GM21717 (cell line): ENCODE measurements at regions not wholly inside any gene's neighbourhood (a gene's known extent, or its start where the extent isn't known, plus 50 kb on each side); places are given as distances from the start of the nearest gene placed in this dataset.

Source experiments
- ATAC-seq: cut with Tn5 transposase; IDR thresholded peaks from one replicate; pipeline ENCODE4 v1.9.1; 2021; ENCODE audit warnings: mild to moderate bottlenecking, moderate library complexity; ENCODE audit not compliant: unreplicated experiment

DNA sequence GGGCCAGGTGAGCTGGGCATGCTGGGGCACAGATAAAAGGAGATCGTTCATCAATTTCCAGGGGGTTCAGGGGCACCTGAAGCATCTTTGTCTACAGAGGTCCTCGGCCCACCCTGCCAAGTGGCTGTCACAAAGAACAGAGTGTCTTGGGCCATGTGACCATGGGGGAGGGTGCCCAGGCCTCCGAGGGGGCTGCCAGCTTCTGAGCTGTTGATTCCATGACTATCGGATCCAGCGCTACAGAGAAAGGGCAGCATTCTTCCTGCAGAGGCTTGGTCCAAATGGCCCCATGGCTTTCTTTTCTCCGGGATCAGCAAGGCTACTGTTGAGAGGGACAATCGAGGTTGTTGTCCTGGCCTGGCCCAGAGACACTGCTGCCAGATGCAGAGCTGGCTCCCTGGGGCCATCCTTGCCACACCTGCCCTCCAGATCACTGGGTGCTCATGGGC, 289.2 kb downstream of the ZSWIM6 start:
- ATAC-seq = no peak

GRCh38 chr5:61622156-61622555, 290.1 kb downstream of the ZSWIM6 start:
- ATAC-seq = no peak

- no peak for ATAC-seq
Measured at GRCh38 chr5:61623401-61624069, 291.5 kb downstream of the ZSWIM6 start.

- no peak for ATAC-seq
Measured at GRCh38 chr5:61624553-61625136, 292.6 kb downstream of the ZSWIM6 start.

DNA sequence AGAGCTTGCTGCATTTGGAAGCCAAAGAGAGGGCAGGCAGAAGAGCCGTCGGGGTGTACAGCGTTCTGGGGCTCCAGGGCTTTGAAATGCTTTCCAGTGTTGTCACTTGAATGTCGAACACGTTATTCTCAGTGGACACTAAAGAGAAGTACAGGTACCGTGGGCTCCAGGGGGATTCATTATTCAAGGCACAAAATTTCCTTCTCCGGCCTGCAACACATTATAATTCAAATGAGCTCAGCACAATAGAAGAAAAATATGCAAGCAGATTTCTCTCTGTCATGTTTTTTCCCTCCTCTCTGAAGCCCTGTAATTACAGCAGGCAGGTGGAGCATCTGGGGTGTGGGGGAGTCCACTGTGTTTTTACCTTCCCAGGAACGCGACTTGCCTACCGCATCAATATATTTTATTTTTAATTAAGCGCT, 293.1 kb downstream of the ZSWIM6 start:
- no peak for ATAC-seq

DNA sequence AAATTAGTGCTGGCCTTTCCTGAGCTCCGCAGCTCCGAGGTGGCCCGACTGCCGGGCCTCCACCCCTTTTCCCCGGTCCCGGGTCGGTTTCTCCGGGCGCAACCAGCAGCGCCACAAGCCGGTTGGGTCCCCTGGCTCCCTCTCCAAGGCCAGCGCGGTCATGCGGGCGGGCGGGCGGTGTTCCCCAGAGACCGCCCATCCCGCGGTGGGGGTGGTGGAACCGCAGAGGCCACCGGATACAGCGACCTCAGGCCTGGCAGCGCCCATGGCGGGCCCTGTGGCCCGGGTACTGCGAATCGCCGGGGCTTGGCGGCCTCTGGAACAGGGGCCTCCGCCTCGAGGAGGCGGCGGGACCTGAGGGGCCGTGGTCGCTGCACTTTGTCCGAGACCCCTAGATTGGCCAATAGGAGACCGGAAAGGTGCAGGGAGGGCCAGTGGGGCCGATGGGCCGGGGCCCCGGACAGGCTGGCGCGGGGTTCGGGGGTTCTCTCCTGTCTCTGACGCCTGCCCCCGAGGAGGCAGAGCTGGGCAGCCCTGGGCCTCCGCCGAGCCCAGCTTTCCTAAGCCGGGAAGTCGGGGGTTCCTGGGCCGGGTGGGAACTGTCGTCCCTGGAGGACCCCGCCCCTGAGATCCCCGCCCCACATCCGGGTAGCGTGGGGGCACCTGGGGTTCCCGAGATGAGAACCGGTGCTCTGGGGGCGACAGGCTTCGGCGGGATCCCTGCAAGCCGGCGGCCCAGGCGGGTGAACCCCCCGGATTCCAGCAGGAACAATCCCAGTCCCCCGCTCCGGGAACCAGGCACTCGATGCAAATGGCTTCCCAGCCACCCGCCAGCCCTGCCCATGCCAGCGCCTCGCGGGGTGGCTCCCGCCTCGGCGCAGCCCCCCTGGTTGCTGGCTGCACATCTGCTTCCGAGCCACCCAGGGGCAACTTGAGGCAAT, 293.9 kb downstream of the ZSWIM6 start:
- ATAC-seq = no peak

DNA sequence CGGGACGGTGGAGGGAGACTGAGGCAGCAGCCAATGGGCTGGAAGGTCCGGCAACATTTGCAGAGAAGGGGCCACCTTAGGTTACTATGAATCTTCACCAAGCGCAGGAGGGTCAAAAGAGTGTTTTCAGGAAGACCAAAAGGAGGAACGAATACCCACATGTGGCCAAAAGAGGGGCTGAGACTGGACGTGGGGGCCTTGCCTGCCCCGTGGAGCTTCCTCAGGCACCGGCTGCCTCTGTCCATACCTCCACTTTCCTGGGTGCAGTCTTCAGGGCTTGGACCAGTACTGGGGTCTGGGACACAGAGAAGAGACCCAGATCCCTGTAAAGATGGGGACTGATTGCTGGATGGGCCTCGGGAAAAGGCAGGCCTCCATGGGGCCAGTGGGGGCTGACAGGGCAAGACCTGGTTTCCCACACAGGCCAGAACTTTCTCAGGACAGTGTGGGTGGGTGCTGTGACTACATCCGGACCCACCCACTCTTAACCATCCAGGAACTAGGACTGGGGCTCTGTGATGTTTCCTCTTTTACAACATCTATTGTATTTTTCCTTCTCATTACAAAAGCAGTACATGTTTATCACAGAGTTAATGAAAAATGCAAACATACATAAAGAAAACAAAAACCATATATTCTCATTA, 294.7 kb downstream of the ZSWIM6 start:
- no peak for ATAC-seq

GRCh38 chr5:61627531-61627930, 295.5 kb downstream of the ZSWIM6 start:
- ATAC-seq = no peak

- ATAC-seq = no peak
Measured at GRCh38 chr5:61630908-61631307, 298.9 kb downstream of the ZSWIM6 start.

- no peak for ATAC-seq
Measured at GRCh38 chr5:61631438-61631941, 299.4 kb downstream of the ZSWIM6 start.

- ATAC-seq = no peak
Measured at GRCh38 chr5:61632064-61632463, 300.0 kb downstream of the ZSWIM6 start.

GRCh38 chr5:61635271-61635670, 303.2 kb downstream of the ZSWIM6 start:
- ATAC-seq = no peak

DNA sequence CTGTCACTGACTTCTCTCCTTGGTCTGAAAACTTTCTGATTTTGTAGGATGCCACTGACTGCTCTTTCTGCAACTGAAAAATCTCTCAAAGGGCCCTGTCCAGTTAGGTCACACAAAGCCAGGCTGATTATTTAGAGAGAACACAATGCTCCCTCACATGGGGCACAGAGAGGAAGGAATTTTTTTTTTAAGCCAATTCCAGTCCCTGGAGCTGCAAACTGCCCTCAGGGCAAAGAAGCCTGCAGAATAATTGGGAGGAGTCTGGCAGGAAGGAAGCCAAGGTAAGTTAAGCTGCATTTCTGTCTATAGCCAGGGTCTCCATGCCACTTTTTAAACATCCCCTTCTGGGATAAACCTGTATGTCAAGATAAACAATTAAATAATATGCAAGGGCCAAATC, 305.5 kb downstream of the ZSWIM6 start:
- ATAC-seq = no peak

DNA sequence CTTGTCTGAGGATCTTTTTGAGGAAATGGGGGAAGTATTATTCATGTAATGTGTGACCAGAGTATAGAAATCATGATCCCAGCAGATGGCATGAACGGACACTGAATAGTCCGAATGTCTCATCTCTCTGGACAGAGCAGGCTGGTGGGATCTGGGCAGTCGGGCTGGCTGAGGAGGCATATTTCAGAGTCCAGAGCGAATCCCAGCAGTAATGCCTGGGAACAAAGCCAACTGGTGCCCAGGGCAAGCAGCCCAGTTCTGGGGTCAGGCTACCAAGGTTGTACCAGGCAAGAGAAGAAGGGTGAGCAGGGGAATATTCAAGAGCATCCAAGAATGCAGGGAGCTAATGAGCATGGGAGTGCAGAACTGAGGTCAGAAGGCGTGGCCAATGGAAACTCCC, 306.4 kb downstream of the ZSWIM6 start:
- no peak for ATAC-seq

- no peak for ATAC-seq
Measured at GRCh38 chr5:61640179-61641021, 308.3 kb downstream of the ZSWIM6 start.

DNA sequence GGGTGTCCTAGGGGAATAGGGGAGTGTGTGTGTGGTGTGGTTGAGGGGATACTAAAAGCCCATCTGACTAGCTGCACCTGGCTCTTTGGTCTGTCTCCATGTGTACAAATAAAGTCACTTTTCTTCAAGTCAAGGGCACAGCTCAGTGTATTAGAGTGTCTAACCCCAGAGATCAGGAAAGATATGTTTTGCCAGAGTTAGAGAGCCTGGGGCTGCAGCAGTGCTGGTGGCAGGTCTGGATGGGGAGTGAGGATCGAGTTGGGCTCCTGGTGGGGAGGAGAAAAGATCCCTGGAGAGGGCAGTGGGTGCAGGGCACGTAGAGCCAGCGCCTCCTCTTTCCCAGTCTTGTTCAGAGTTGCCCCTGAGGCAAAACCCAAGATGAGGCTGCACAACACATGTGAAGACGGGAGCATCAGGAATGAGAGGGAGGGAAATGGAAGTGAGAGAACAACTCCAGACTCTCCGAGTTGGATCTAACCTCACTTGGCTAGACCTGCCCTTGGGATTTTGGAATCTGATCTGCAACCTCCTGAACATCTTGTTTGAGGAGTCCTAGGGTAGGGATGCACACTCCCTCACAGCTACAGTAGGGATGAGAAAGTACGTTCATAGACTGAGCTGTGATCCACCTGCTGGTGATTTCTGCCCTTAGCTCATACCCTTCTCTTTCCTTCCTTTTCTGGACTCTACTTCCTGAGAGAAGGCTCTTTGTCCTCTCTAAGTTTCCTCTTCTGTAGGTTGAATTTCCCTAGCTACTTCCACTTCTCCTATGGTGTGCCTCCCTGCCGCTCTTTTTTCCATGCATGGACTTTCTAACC, 309.9 kb downstream of the ZSWIM6 start:
- no peak for ATAC-seq

DNA sequence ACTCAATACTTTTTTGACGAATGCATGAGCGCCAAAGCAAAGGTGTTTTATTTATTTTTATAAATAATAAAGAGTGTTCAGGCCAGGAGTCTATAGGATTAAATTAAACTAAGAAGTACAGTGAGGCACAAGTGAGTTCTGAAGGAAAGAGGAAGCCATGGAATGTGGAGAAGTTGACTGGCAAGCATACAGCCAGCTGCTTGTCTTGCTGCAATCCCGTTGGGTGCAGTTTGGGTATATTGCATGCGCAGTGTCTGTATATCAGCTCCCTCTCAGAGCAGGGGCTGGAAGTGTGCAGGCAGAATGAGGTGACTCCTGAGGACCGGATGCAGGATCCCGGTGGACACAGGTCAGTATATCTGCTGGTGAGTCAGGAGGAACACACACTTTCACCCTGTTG, 315.6 kb downstream of the ZSWIM6 start:
- ATAC-seq = no peak

- ATAC-seq = no peak
Measured at GRCh38 chr5:61649231-61649630, 317.2 kb downstream of the ZSWIM6 start.

GRCh38 chr5:61649971-61650370, 317.9 kb downstream of the ZSWIM6 start:
- ATAC-seq = no peak
